Inferior parietal cortex (tissue), 1 donor: ENCODE measurements at regions not wholly inside any gene's neighbourhood (a gene's known extent, or its start where the extent isn't known, plus 50 kb on each side); places are given as distances from the start of the nearest gene placed in this dataset.
"Not testable (repeated sequence)": the region's sequence is repeated elsewhere in the genome, so short reads cannot be mapped to it uniquely, and the experiment has no call there.

ENCODE experiments used
- DNase-seq: peaks from one replicate; pipeline ENCODE4 v3.0.0-alpha.2; 2016; ENCODE audit errors: extremely low spot score

GRCh38 chr2:52387937-52388590 lies 1356.1 kb upstream of the NRXN1 start:
- no peak for DNase-seq

- no peak for DNase-seq
These were observed 1354.6 kb upstream of the NRXN1 start for GRCh38 chr2:52386433-52387030.

- DNase-seq = no peak
These were observed 1351.6 kb upstream of the NRXN1 start for GRCh38 chr2:52383541-52383940.

- DNase-seq = no peak
These were observed 1337.2 kb upstream of the NRXN1 start for GRCh38 chr2:52369178-52369577.

GRCh38 chr2:52368141-52368540 lies 1336.2 kb upstream of the NRXN1 start:
- DNase-seq = no peak

GRCh38 chr2:52365946-52366345 lies 1334.0 kb upstream of the NRXN1 start:
- DNase-seq = no peak

GRCh38 chr2:52356556-52356955 lies 1324.6 kb upstream of the NRXN1 start:
- no peak for DNase-seq

- no peak for DNase-seq
These were observed 1315.4 kb upstream of the NRXN1 start for GRCh38 chr2:52347292-52347691.

- DNase-seq = no peak
These were observed 1313.7 kb upstream of the NRXN1 start for GRCh38 chr2:52345676-52346075.

- DNase-seq = no peak
These were observed 1313.2 kb upstream of the NRXN1 start for GRCh38 chr2:52345082-52345481.

- DNase-seq = no peak
These were observed 1311.9 kb upstream of the NRXN1 start for GRCh38 chr2:52343706-52344266.

- DNase-seq = no peak
These were observed 1311.1 kb upstream of the NRXN1 start for GRCh38 chr2:52343010-52343409.

- DNase-seq = no peak
These were observed 1310.5 kb upstream of the NRXN1 start for GRCh38 chr2:52342458-52342857.

- no peak for DNase-seq
These were observed 1309.8 kb upstream of the NRXN1 start for GRCh38 chr2:52341732-52342131.

GRCh38 chr2:52340171-52340570 lies 1308.2 kb upstream of the NRXN1 start:
- DNase-seq = no peak

GRCh38 chr2:52337786-52338185 lies 1305.9 kb upstream of the NRXN1 start:
- DNase-seq = not testable (repeated sequence)

- DNase-seq = no peak
These were observed 1305.0 kb upstream of the NRXN1 start for GRCh38 chr2:52336951-52337350.

GRCh38 chr2:52335727-52336126 lies 1303.8 kb upstream of the NRXN1 start:
- no peak for DNase-seq

GRCh38 chr2:52334185-52334584 lies 1302.3 kb upstream of the NRXN1 start:
- no peak for DNase-seq

- DNase-seq = no peak
These were observed 1295.7 kb upstream of the NRXN1 start for GRCh38 chr2:52327641-52328040.

- DNase-seq = no peak
These were observed 1282.3 kb upstream of the NRXN1 start for GRCh38 chr2:52314231-52314630.

GRCh38 chr2:52312486-52312885 lies 1280.6 kb upstream of the NRXN1 start:
- no peak for DNase-seq

- DNase-seq = no peak
These were observed 1279.9 kb upstream of the NRXN1 start for GRCh38 chr2:52311862-52312261.

GRCh38 chr2:52308156-52308555 lies 1276.2 kb upstream of the NRXN1 start:
- no peak for DNase-seq
